Fibroblast of lung (primary cell): ENCODE measurements at regions not wholly inside any gene's neighbourhood (a gene's known extent, or its start where the extent isn't known, plus 50 kb on each side); places are given as distances from the start of the nearest gene placed in this dataset.

Experiments used
- EZH2 ChIP-seq: IDR thresholded peaks from 2 replicates; pipeline ENCODE4 v1.5.1; 2012; ENCODE audit warnings: low read length, control low read depth, mild to moderate bottlenecking; ENCODE audit errors: missing control alignments
- TF ChIP-seq, protein P1 (sequence below), 2 donors: IDR thresholded peaks in 1 of 2; conservative IDR thresholded peaks in 1 of 2; 1 replicate in 1 of 2; 2 replicates in 1 of 2; pipeline ENCODE4 v1.5.1; 2011 to 2012; ENCODE audit warnings: low read length in 2 of 2, control low read depth in 1 of 2, inconsistent platforms in 1 of 2, low read depth in 1 of 2, mild to moderate bottlenecking in 1 of 2

DNA sequence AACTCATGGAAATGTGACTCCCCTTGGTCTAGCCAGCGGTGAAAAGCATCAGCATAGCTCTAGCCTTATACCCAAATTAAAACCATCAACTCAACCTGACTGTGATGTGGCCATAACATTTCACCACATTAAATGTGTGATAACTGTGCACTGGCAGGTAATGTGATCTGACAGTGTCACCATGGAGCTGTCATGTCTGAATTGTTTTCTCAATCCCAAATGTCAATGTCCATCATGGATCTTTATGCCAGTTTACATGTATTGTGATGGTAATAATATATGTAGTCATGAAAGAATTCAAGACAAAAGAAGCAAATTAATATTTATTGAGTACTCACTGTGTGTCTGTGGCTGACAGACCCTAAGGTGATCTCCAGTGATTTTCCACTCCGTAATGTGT lies 213.4 kb upstream of the EOMES start:
- TF ChIP-seq EZH2, result no peak
- TF ChIP-seq, protein P1, sequence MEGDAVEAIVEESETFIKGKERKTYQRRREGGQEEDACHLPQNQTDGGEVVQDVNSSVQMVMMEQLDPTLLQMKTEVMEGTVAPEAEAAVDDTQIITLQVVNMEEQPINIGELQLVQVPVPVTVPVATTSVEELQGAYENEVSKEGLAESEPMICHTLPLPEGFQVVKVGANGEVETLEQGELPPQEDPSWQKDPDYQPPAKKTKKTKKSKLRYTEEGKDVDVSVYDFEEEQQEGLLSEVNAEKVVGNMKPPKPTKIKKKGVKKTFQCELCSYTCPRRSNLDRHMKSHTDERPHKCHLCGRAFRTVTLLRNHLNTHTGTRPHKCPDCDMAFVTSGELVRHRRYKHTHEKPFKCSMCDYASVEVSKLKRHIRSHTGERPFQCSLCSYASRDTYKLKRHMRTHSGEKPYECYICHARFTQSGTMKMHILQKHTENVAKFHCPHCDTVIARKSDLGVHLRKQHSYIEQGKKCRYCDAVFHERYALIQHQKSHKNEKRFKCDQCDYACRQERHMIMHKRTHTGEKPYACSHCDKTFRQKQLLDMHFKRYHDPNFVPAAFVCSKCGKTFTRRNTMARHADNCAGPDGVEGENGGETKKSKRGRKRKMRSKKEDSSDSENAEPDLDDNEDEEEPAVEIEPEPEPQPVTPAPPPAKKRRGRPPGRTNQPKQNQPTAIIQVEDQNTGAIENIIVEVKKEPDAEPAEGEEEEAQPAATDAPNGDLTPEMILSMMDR (conservative IDR thresholded peaks at IDR 0.05 in 1 of 2, IDR thresholded peaks at IDR 0.05 in 1 of 2; ENCODE audit: low read depth in 1 of 2, low read length in 2 of 2), result no peak
